Endothelial cell of hepatic sinusoid (primary cell): ENCODE measurements at regions not wholly inside any gene's neighbourhood (a gene's known extent, or its start where the extent isn't known, plus 50 kb on each side); places are given as distances from the start of the nearest gene placed in this dataset.
"Not testable (repeated sequence)": the region's sequence is repeated elsewhere in the genome, so short reads cannot be mapped to it uniquely, and the experiment has no call there.

Source experiments
- in situ Hi-C: cut with HindIII; loops from 2 replicates; pipeline ENCODE4 v1.10.0; 2017; ENCODE audit warnings: low sequenced_read_pairs

DNA sequence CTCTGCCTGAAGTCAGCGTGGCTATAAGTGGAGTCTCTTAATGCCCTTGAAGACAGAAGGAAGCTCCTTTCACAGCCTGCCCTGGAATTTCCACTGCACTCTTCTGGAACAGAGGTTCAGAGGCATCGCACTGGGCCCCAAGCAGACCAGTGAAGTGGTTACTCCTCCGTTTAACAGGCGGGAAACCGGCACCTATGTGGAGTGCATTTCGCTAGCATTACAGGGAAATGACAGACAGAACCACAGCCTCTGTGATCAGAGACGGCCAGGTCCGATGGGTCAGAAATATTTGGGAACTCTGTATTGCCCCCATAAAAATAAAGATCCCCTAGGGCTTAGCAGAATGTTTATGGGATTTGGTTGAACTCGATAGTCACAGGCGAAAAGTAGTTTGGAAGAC is 406.9 kb upstream of the PRKCQ start:
- in situ Hi-C loops = no loop called here

DNA sequence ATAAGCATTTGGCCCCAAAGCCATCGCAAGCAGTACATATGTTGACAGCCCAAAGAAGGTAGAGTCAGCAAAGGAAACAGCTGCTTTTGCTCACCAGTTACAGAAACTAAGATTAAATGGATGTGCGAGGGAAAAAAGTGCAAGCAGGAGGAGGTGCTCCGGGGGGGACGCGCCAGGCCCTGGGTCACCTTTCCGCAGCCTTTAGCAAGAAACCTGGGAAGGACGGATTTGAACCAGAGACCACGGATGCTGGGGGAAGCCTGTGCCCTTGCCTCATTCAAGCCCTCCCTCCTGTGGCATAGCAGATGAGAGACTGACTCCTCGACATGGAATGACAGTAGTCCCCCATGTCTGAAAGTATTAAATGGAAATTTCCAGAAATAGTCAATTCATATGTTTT is 405.6 kb upstream of the PRKCQ start:
- in situ Hi-C loops = no loop called here

DNA sequence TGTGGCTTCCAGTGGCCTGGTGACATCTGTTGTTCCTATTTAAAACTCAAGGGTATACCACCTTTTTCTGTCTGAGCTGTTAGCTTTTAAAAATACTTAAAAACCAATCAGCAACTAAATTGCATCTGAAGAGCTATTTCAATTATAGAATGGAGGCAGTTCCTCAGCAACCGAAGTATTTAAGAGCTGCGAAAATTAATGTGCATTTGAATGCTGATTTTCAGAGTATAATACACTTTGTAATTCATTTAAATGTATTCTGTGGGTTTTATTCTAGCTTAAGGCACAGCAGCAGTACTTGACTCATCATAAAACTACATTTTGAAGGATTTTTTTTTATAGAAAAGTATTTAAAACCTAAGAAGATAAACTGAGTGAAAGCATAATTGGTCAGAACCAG is 404.9 kb upstream of the PRKCQ start:
- in situ Hi-C loops = no loop called here

DNA sequence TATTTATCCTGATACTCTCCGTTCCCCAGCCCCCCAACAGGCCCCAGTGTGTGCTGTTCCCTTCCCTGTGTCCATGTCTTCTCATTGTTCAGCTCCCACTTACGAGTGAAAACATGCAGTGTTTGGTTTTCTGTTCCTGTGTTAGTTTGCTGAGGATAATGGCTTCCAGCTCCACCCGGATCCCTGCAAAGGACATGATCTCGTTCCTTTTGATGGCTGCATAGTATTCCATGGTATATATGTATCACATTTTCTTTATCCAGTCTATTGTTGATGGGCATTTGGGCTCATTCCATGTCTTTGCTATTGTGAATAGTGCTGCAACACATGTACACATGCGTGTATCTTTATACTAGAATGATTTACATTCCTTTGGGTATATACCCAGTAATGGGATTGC is 403.9 kb upstream of the PRKCQ start:
- in situ Hi-C loops = not testable (repeated sequence)

DNA sequence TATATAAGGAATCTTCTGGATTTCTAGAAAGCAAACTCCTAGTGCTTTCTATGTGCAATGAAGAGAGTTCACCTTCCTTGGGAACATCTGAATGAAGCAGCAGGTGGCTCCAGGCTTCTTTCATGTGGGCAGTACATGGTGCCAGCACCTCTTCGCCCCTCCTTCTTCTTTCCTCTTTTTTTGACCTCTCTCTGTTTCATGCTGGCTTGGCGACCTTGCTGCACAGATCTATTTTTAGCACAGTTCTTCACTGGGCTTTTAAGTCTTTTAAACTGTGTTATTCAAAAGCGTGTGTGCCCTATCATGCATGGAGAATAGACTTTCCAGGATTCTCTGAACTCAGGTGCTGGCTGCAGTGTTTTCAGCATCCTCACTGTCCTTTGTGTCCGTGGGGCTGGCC is 400.3 kb upstream of the PRKCQ start:
- in situ Hi-C loops = no loop called here

DNA sequence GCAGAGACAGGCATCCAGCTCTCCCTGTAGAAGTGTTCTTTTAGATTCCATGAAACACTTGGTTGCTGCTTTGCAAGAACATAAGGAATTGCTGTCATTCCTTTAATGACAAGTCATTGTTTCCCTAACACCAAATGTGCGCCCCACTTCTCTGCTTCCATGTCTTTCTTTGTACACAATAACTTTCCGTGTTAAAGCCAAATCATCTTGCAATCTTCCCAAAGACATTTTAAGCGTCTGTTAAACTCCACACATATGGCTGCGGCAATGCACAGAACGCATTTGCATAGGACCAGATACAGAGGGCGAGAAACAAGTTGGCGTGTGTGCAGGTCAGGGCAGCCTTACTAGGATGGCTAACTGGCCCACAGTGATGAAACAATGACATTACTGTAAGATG is 399.3 kb upstream of the PRKCQ start:
- in situ Hi-C loops = no loop called here

DNA sequence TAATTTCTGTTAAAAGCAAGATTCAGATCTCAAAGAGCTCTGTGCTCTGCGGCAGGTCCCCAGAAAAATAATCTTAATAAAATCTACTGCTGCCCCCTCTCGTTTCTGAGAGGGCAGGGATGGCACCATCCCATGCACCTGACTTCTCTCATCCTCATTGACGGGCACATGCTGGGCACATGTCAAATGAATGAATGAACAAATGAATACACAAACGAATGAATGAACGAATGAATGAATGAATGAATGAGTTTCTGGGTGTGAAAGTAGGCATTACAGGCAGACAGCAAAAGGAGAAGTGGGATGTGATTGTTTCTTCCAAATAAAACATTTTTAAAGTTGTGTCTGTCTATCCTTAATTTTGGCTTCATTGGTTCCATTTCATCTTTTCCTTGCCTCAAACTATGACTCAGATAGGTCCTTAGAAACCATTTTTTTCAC is 398.1 kb upstream of the PRKCQ start:
- in situ Hi-C loops = no loop called here

DNA sequence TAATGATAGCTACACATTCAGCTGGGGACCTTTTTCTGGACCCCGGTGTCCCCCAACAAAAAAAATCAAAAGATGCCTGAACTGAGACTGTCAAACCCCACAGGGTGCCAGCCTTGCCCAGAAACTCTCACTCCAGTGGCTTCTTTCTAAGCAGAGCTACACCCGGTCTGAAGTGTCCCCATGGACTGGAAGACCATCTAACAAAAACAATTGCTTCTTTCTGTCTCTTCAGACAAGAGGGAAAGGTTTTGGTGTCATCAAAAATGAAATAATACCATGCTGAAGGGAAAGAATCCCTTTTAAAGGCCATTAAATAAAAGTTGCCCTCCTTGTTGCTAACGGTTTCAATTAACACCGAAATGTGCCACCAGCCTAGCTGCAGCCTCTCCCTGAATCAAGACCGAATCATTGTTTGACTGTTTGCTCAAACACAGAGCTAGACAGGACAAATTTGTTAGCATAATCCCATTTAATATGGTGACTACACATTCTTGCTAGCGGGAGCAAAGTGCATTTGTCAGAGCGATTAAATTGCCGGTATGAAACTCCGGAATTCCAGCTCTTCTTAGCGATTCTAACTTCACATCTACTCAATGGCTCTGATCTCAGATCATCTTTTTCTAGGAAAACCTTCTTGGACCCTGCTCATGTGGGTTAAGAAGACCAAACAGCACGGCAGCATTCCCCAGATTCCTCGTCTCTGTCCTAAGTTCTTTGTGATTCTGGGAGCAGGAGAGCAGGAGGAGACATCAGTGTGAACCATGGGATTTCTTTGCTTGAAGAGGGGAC is 397.5 kb upstream of the PRKCQ start:
- in situ Hi-C loops = no loop called here

DNA sequence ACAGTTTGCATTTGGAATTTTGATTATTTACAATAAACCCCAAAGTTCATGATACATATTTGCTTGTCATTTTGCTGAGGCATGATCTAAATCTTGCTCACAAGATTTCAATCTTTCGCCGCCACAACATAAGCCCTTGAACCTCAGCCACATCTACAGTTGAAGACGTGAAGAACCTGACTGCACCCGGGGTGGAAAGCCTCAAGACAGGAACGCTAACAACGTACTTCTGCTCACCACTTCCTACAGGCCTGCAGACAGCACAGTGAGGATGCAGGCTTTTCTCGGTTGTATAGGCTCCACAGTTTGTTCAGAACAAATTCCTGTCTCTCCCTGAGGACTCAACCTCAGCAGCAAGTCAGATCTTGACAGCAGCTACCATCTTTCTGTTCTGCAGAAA is 393.8 kb upstream of the PRKCQ start:
- in situ Hi-C loops = no loop called here

DNA sequence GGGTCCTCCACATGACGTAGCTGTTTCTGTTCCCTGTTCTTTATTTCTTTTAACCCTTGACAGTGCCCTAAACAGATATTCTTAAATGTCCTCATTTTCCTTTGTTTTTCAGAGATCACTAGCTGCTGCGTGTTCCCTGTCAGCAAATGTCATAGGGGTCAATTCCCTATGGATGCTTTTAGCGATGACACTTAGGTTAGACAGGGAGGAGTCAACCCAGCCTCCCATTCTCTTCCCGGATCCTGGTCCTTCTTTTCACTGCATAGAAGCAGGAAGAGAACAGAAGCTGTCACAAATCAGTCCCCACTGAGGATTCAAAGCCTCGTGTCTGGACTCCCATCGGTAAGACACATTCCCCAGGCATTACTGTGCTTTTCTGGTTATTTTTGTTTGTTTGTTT is 392.1 kb upstream of the PRKCQ start:
- in situ Hi-C loops = no loop called here

DNA sequence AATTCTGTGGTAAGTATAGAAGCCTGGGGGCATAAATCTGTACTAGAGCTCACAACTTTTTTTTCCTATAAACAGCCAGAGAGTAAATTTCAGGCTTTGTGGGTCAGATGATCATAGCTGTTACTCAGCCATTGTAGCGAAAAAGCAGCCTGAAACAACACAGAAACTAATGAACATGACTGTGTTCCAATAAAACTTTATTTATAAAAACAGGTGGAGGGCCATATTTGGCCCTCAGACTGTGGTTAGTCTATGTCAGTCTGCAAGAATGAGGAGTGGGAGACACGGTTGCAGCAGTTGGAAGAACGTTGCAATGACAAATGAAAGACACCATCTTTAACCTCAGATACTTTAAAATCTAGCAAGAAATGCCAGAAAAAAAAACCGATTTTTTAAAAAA is 389.6 kb upstream of the PRKCQ start:
- in situ Hi-C loops = no loop called here

DNA sequence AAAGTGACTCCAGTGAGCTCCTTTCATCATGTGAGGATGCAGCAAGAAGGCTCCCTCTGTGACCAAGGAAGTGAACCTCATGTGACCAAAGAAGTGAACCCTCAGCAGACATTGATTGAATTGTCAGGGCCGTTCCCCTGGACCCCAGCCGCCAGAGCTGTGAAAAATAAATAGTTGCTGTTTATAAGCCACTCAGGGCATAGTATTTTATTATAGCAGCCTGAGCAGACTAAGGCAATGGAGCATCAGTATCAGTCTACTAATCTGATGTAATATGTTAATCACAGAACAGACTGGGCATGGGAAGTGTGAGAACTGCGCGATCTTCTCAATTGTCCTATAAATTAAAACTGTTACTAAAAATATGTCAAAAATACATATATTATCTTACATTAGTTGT is 384.5 kb upstream of the PRKCQ start:
- in situ Hi-C loops = no loop called here

DNA sequence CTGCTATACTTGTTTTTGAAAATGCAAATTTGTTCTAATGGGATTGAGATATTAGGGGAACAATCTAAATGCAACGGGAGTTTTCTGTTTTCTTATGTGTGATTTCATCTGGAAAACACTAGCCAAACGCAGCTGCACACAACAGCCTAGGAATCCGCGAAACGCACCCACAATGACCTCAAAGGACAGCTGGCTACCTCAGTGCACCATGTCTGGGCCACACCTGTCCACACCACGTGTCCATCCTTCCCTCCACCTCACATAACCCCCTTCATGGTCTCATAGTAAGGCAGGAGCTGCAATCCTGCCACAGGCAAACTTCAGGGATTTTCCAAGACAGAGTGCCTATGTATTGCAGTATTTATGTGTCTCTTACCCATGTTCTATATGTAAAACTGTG is 382.5 kb upstream of the PRKCQ start:
- in situ Hi-C loops = no loop called here

DNA sequence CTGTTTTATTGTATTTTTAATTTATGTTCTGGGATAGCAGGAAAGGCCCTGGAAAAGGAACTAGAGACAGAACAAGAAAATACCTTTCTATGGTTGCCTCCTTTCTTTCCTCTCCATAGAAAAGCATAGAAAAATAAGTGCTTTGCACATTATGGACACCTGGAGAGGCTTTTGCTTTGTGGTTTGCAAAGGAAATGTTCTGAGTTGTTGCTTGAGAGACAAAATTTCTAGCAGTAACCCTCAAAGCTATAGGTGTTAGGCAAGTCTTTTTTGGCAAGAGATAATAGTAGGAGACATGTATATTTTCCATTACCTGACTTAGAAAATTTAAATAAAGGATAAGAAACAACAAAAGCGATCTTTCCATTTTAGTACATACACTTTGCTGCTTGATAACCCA is 378.6 kb upstream of the PRKCQ start:
- in situ Hi-C loops = no loop called here

DNA sequence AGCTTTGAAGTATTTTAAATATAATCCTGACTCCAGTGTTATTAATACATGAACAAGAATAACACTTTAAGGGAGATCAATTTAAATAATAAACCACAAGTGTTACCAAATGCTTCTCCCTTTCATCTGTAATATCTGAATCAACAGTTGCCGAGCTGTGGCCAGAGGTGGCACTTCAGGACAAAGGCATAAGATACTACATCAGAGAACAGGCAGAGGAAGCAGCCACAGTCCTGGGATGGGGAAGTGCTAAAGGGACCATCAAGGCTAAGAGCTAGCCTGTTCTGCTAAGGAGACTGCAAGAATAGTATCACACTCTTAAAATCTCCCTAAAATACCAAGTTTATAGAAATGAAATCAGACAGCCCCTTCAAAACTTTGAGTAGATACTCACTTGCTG is 378.2 kb upstream of the PRKCQ start:
- in situ Hi-C loops = no loop called here

DNA sequence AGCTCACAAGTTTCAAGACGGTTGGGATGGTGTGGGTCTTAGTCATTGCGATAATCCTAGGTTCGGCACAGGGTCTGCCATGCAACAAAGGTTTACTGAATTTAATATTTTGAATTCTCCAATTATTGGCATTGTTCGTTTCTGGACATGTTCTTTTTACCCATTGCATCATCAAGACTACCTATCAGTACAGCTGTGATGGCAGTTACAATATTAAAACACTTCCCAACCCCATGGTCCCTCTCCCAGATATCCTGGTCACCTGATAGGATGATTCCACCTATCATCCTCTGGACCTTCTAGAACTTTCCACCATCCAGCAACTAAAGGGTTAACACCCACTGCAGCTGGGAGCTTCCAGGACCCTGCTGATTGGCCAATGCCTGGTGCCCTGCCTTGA is 377.8 kb upstream of the PRKCQ start:
- in situ Hi-C loops = no loop called here

DNA sequence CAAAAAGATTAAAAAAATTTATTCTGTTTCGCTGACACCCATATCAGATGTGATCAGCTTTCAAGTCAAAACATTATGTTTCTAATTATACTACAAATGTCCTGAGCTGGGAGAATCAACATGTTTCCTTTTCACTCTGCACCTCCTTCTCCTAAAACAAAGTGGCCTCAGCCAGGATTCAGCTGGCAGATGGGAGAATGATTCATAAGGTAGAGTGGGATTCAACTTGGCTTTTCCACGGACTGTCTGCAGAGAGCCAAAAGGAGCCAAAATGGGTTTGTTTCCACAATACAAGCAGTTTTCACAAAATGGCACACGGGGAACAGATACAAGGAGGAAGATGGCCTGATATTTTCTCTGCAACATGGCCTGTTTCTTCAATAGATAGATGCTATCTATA is 376.5 kb upstream of the PRKCQ start:
- in situ Hi-C loops = no loop called here

DNA sequence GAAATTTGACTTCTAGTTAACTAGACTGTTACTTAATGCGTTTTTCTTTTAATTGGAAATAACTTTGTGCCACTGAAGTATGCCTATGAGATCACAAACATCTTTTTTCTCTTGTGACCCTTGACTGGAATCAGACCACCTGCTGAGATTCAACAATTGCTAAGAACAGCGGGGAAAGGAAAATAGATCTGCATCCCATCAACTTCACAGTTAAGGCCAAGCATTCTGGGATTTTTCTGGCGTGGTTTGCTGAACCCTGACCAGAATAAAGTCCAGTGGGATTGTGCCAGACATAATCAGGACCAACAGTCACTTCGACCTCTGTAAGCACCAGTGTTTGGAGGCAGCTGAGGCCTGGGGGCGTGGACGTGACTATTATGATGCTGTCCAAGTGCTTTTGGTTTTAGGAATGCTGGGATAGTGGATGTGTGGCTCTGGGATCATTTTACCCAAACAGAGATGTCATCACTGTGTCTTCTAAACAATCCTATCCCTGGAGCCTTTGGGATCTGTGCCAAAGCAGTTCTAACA is 373.3 kb upstream of the PRKCQ start:
- in situ Hi-C loops = no loop called here

DNA sequence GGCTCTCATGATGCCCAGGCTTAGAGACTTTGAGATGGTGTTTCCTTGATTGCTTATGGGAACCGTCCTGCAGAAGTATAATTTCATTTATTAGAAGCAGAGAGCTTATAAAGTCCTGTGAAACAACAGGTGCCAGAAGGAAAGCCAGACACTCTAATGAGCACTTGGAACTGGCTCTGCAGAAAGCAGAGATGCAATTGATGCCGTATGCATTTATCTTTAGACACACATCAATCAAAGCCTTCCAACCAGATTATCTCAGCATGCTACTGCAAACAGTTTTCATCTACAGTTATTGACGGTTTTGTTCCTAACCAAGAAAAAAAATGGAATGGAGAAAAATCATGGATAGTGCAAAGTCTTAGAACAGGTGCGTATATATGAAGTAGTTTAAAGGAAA is 371.7 kb upstream of the PRKCQ start:
- in situ Hi-C loops = no loop called here

DNA sequence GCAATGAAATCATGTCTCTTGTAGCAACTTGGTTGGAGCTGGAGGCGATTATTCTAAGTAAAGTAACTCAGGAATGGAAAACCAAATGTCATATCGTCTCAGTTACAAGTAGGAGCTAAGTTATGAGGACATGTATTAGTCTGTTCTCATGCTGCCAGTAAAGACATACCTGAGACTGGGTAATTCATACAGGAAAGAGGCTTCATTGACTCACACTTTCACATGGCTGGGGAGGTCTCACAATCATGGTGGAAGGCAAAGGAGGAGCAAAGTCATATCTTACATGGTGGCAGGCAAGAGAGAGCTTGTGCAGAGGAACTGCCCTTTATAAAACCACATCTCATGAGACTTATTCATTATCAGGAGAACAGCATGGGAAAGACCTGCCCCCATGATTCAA is 370.1 kb upstream of the PRKCQ start:
- in situ Hi-C loops = no loop called here

DNA sequence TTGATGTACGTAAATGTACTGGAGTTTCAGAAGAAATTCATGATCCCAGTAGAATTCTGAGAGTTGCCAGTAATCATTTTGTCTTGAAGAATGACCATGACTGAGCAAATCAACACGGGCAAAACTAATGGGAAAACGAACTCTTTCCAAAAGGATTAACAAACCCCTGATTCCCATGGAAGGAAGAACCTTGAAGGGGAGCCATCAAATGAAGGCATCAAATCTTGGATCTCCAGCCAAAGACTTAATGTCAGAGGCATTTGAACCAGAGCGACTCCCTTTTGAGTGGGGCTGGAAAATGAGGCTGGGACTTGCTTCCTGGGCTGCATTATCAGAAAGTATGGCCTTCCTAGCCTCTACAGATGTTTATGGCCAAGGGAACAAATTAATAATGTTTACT is 364.4 kb upstream of the PRKCQ start:
- in situ Hi-C loops = no loop called here

DNA sequence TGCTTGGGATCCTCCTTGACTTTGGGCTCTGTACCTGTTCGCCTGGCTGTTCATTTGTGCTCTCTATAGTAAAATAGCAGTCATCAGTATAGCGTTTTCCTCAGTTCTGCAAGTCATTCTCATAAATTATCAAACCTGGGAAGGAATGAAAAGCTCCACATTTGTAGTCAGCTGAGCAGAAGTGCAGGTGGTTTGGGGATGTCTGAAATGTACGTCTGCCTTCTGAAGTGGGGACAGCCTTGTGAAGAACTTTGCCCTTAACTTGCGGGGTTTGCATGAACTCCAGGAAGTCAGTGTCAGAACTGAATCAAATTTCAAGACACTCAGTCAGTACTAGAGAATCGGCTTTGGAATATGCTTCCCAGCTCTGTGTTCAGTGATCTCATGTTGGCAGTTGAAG is 358.3 kb upstream of the PRKCQ start:
- in situ Hi-C loops = no loop called here

DNA sequence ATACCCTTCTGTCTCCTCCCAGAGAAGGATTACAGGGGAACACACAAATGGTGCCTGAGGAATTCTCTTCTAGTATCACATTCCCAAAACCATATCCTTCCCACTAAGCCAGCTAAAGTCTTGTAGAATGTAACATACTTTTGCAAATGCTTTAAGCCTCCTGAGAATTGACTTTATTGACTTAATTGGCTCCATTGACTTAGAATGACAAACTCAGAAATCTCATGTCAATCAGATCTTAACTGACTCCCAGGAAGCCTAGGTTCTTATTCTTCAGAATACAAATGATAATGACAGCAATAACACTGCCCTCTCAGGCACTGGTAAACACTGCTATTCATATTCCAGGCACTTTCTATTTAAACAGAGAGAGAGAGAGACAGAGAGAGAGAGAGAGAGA is 356.9 kb upstream of the PRKCQ start:
- in situ Hi-C loops = no loop called here
